Astrocyte (in vitro differentiated cells and primary cell): ENCODE measurements at regions not wholly inside any gene's neighbourhood (a gene's known extent, or its start where the extent isn't known, plus 50 kb on each side); places are given as distances from the start of the nearest gene placed in this dataset.

Experiments
- DNase-seq: peaks from one replicate; pipeline ENCODE4 v3.0.0-alpha.2; 2010; ENCODE audit warnings: low read depth
- FAIRE-seq: peaks from 2 replicates; lab custom pipeline; 2011; peaks lifted over from hg19 to GRCh38; lab: Jason Lieb, UNC
- H2AFZ ChIP-seq: 2 replicates; pipeline ENCODE4 v1.6.0; 2012; ENCODE audit warnings: low read depth, low read length, inconsistent platforms
- H3K27ac ChIP-seq: 2 replicates; pipeline ENCODE4 v1.5.1; 2011; ENCODE audit warnings: low read depth, low read length, inconsistent platforms
- H3K27me3 ChIP-seq: 2 replicates; pipeline ENCODE4 v1.6.0; 2011; ENCODE audit warnings: low read length, inconsistent platforms; ENCODE audit not compliant: insufficient read depth
- H3K36me3 ChIP-seq: 2 replicates; pipeline ENCODE4 v1.5.1; 2011; ENCODE audit warnings: low read length, inconsistent platforms; ENCODE audit not compliant: insufficient read depth
- H3K4me1 ChIP-seq: 2 replicates; pipeline ENCODE4 v1.5.1; 2011; ENCODE audit warnings: low read length, inconsistent platforms; ENCODE audit not compliant: insufficient read depth
- H3K4me2 ChIP-seq: 2 replicates; pipeline ENCODE4 v1.6.0; 2012; ENCODE audit warnings: low read length, inconsistent platforms
- H3K4me3 ChIP-seq: 2 replicates; pipeline ENCODE4 v1.5.1; 2011; ENCODE audit warnings: low read depth, mild to moderate bottlenecking, low read length, inconsistent platforms; ENCODE audit not compliant: insufficient read depth
- H3K79me2 ChIP-seq: 2 replicates; pipeline ENCODE4 v1.6.0; 2012; ENCODE audit warnings: mild to moderate bottlenecking, low read length, inconsistent platforms; ENCODE audit not compliant: insufficient read depth
- H3K9ac ChIP-seq: 2 replicates; pipeline ENCODE4 v1.6.0; 2012; ENCODE audit warnings: mild to moderate bottlenecking, low read length, inconsistent platforms
- H3K9me3 ChIP-seq: 2 replicates; pipeline ENCODE4 v1.5.1; 2012; ENCODE audit warnings: low read depth, mild to moderate bottlenecking, low read length, inconsistent platforms; ENCODE audit not compliant: insufficient read depth
- H4K20me1 ChIP-seq: 2 replicates; pipeline ENCODE4 v1.6.0; 2012; ENCODE audit warnings: low read length, inconsistent platforms; ENCODE audit not compliant: insufficient read depth
- H3K27ac Mint-ChIP-seq: one replicate; pipeline ENCODE4 v1.8.0; 2021; ENCODE audit warnings: mild to moderate bottlenecking, mixed read lengths; ENCODE audit not compliant: unreplicated experiment
- H3K27me3 Mint-ChIP-seq: one replicate; pipeline ENCODE4 v1.8.0; 2021; ENCODE audit warnings: low read depth, mixed read lengths; ENCODE audit not compliant: unreplicated experiment
- H3K36me3 Mint-ChIP-seq: one replicate; pipeline ENCODE4 v1.8.0; 2021; ENCODE audit warnings: low read depth, mixed read lengths; ENCODE audit not compliant: unreplicated experiment
- H3K4me1 Mint-ChIP-seq: one replicate; pipeline ENCODE4 v1.8.0; 2021; ENCODE audit warnings: low read depth, mixed read lengths; ENCODE audit not compliant: unreplicated experiment
- H3K4me3 Mint-ChIP-seq: one replicate; pipeline ENCODE4 v1.8.0; 2021; ENCODE audit warnings: mild to moderate bottlenecking, moderate library complexity, mixed read lengths; ENCODE audit not compliant: unreplicated experiment
- H3K9me3 Mint-ChIP-seq: one replicate; pipeline ENCODE4 v1.8.0; 2021; ENCODE audit warnings: mild to moderate bottlenecking, mixed read lengths; ENCODE audit not compliant: unreplicated experiment
- CTCF ChIP-seq: IDR thresholded peaks from 2 replicates; pipeline ENCODE4 v1.5.1; 2011; ENCODE audit warnings: low read depth, mild to moderate bottlenecking, inconsistent platforms, low read length, moderate library complexity; ENCODE audit not compliant: insufficient read depth
- EZH2 ChIP-seq: IDR thresholded peaks from 2 replicates; pipeline ENCODE4 v1.6.1; 2012; ENCODE audit warnings: mild to moderate bottlenecking, low read length, inconsistent platforms; ENCODE audit not compliant: insufficient read depth

- H3K27ac Mint-ChIP-seq: no peak overlapping the region
- no peaks in the 10 kb centered on the region for H3K9me3 Mint-ChIP-seq
- no peak overlapping the region for H3K9ac ChIP-seq
- no peaks in the 10 kb centered on the region for H3K4me1 ChIP-seq
- H3K27ac ChIP-seq: no peak overlapping the region
- no peak for FAIRE-seq
- no peaks in the 10 kb centered on the region for H3K36me3 Mint-ChIP-seq
- peaks cover 34% of the 10 kb centered on the region for H3K27me3 Mint-ChIP-seq
- no peak overlapping the region for H2AFZ ChIP-seq
- TF ChIP-seq CTCF: no peak
- TF ChIP-seq EZH2: no peak
- no peaks in the 10 kb centered on the region for H3K36me3 ChIP-seq
- H3K4me3 Mint-ChIP-seq: no peak overlapping the region
- no peak for DNase-seq
- H3K27me3 ChIP-seq: no peaks in the 10 kb centered on the region
- peaks cover 2% of the 10 kb centered on the region for H3K4me1 Mint-ChIP-seq
- no peaks in the 10 kb centered on the region for H3K79me2 ChIP-seq
- H3K4me3 ChIP-seq: no peak overlapping the region
- no peaks in the 10 kb centered on the region for H4K20me1 ChIP-seq
- H3K9me3 ChIP-seq: no peaks in the 10 kb centered on the region
- H3K4me2 ChIP-seq: no peak overlapping the region
Measured at GRCh38 chr1:229162825-229163515, 107.9 kb upstream of the RAB4A start.

- H3K4me1 Mint-ChIP-seq: no peaks in the 10 kb centered on the region
- Histone ChIP-seq H3K79me2 (no peaks in the 10 kb centered on the region), H3K9ac (no peak overlapping the region), H3K9me3 (no peaks in the 10 kb centered on the region), H3K36me3 (no peaks in the 10 kb centered on the region), H3K4me3 (no peak overlapping the region), H3K27ac (no peak overlapping the region), H3K4me2 (no peak overlapping the region), H3K4me1 (no peaks in the 10 kb centered on the region), H4K20me1 (no peaks in the 10 kb centered on the region), H3K27me3 (no peaks in the 10 kb centered on the region), H2AFZ (no peak overlapping the region)
- FAIRE-seq (no peak), DNase-seq (no peak)
- peaks cover 33% of the 10 kb centered on the region for H3K27me3 Mint-ChIP-seq
- H3K4me3 Mint-ChIP-seq: no peak overlapping the region
- TF ChIP-seq CTCF (no peak), EZH2 (no peak)
- no peak overlapping the region for H3K27ac Mint-ChIP-seq
- no peaks in the 10 kb centered on the region for H3K9me3 Mint-ChIP-seq
- no peaks in the 10 kb centered on the region for H3K36me3 Mint-ChIP-seq
Measured at GRCh38 chr1:229164348-229164747, 106.6 kb upstream of the RAB4A start.
